CD8-positive, alpha-beta memory T cell (primary cell): ENCODE measurements at regions not wholly inside any gene's neighbourhood (a gene's known extent, or its start where the extent isn't known, plus 50 kb on each side); places are given as distances from the start of the nearest gene placed in this dataset.

Experiments
- CTCF ChIA-PET: fragments of 350-600 bp; sonication (Branson Sonifier 250); formaldehyde crosslinking; loops from one replicate; lab custom pipeline; 2021; ENCODE audit warnings: antibody characterized with exemption; lab: Charles Lee
- POLR2A ChIA-PET: fragments of 350-600 bp; sonication (Branson Sonifier 250); formaldehyde crosslinking; loops from one replicate; lab custom pipeline; 2021; ENCODE audit warnings: antibody characterized with exemption; lab: Charles Lee
- DNase-seq, 5 donors: peaks; one replicate each; pipeline versions ENCODE4 v3.0.0 to v3.0.0-alpha.2; 2020 to 2022; ENCODE audit warnings: mixed read lengths in 1 of 5
- H3K27ac ChIP-seq: one replicate; pipeline ENCODE4 v1.7.0; 2013; ENCODE audit warnings: low read depth, mild to moderate bottlenecking, low read length, moderate library complexity
- H3K27me3 ChIP-seq: 2 replicates; pipeline ENCODE4 v1.7.0; 2013; ENCODE audit warnings: low read length, mild to moderate bottlenecking; ENCODE audit not compliant: insufficient read depth, poor library complexity, severe bottlenecking
- H3K36me3 ChIP-seq: 2 replicates; pipeline ENCODE4 v1.7.0; 2013; ENCODE audit warnings: mild to moderate bottlenecking, low read length, moderate library complexity; ENCODE audit not compliant: insufficient read depth
- H3K4me1 ChIP-seq: 2 replicates; pipeline ENCODE4 v1.7.0; 2013; ENCODE audit warnings: mild to moderate bottlenecking, low read length, moderate library complexity; ENCODE audit not compliant: insufficient read depth
- H3K4me3 ChIP-seq: 2 replicates; pipeline ENCODE4 v1.7.0; 2013; ENCODE audit warnings: mild to moderate bottlenecking, low read length
- H3K9me3 ChIP-seq: 2 replicates; pipeline ENCODE4 v1.7.0; 2013; ENCODE audit warnings: mild to moderate bottlenecking, low read length
- H3K27ac Mint-ChIP-seq, 8 donors: one replicate each; pipeline ENCODE4 v1.8.0; 2020 to 2021; ENCODE audit warnings: mixed read lengths in 8 of 8, mild to moderate bottlenecking in 6 of 8, inconsistent platforms in 3 of 8, moderate library complexity in 3 of 8
- H3K27me3 Mint-ChIP-seq, 2 donors: one replicate each; pipeline ENCODE4 v1.8.0; 2020 to 2021; ENCODE audit warnings: mixed read lengths in 2 of 2, mild to moderate bottlenecking in 1 of 2, moderate library complexity in 1 of 2
- H3K36me3 Mint-ChIP-seq, 3 donors: one replicate each; pipeline ENCODE4 v1.8.0; 2020 to 2021; ENCODE audit warnings: mixed read lengths in 3 of 3, inconsistent platforms in 1 of 3, mild to moderate bottlenecking in 1 of 3
- H3K4me1 Mint-ChIP-seq, 3 donors: one replicate each; pipeline ENCODE4 v1.8.0; 2020 to 2021; ENCODE audit warnings: mixed read lengths in 3 of 3, inconsistent platforms in 1 of 3, mild to moderate bottlenecking in 1 of 3
- H3K4me3 Mint-ChIP-seq, 7 donors: one replicate each; pipeline ENCODE4 v1.8.0; 2020 to 2021; ENCODE audit warnings: mixed read lengths in 7 of 7, mild to moderate bottlenecking in 6 of 7, moderate library complexity in 4 of 7, inconsistent platforms in 2 of 7
- H3K9me3 Mint-ChIP-seq, 5 donors: one replicate each; pipeline ENCODE4 v1.8.0; 2020 to 2022; ENCODE audit warnings: mixed read lengths in 5 of 5, mild to moderate bottlenecking in 3 of 5, moderate library complexity in 2 of 5, inconsistent platforms in 1 of 5

DNA sequence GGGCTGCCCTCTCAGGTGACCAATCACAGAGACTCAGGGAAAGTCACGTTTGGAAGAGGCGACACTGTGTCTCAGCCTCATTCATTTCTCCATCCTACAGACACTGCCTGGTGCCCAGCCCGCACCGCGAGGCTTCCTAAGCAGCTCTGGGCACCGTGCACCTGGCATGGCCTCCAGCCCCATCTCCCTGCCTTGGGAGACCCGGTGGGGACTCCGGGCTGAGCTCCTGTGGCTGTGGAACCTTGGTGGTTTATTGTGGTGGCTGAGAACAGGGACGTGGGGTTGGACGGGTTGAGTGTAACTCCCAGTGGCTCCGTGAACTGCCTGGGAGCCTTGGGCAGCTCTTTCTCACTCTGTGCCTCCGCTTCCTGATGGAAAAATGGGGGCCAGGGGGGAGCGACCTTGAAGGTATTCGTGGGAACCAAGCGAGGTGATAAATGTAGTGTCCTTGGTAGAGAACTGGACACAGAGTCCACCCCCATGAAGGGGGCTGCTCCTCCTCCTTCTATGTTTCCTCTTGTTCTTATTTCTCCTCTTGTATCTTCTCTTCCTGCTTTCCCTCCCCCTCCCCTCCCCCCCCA is 215.4 kb downstream of the SEC14L1 start:
- POLR2A ChIA-PET = no interaction called here
- no peak overlapping the region for H3K27ac ChIP-seq
- no peaks in the 10 kb centered on the region for H3K27me3 ChIP-seq
- peak in 2 of 5 donors; percentile 36 to 49 for DNase-seq
- peak overlapping the region in 3 of 7 donors; percentile 37 to 64 (median 40) for H3K4me3 Mint-ChIP-seq
- H3K4me1 ChIP-seq = peaks cover 7% of the 10 kb centered on the region
- CTCF ChIA-PET = no interaction called here
- peaks cover 0 to 17% of the 10 kb centered on the region in 2 donors for H3K27me3 Mint-ChIP-seq
- H3K36me3 ChIP-seq = no peaks in the 10 kb centered on the region
- H3K4me3 ChIP-seq = no peak overlapping the region
- H3K4me1 Mint-ChIP-seq = peaks cover 13 to 16% (median 14%) of the 10 kb centered on the region in 3 donors
- no peaks in the 10 kb centered on the region for H3K36me3 Mint-ChIP-seq
- H3K27ac Mint-ChIP-seq = no peak overlapping the region
- H3K9me3 ChIP-seq = no peaks in the 10 kb centered on the region
- H3K9me3 Mint-ChIP-seq = peaks cover 0 to 3% (median 0%) of the 10 kb centered on the region in 5 donors

DNA sequence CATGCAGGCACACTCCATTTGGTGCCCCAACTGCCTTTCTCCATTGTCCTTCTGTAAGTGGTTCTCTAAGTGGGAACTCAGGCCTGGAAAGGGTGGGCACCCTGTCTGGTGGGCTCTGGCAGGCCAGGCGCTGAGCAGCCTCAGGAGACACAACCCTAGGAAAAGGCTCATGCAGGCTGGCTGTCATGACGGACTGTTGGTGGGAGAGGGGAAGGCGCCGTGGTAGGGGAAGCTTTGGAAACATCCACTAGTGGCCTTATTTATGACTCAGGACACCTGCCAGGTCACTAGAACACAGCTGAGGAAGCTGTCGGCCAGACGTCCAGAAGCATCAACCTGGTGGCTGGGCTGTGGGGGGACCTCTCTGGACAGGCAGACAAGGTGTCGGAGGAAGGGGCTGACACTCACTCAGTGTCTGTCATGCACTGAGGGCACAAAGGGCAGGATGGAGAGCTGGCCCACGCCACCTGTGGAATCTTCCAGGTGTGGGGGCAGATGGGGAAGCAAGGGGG is 216.0 kb downstream of the SEC14L1 start:
- peak overlapping the region in 5 of 7 donors; percentile 48 to 68 (median 59) for H3K4me3 Mint-ChIP-seq
- Histone ChIP-seq H3K4me1 (peaks cover 2% of the 10 kb centered on the region), H3K27ac (no peak overlapping the region), H3K9me3 (no peaks in the 10 kb centered on the region), H3K36me3 (no peaks in the 10 kb centered on the region), H3K27me3 (no peaks in the 10 kb centered on the region), H3K4me3 (no peak overlapping the region)
- H3K27ac Mint-ChIP-seq = peak overlapping the region in 3 of 8 donors; percentile 30 to 72 (median 38)
- H3K4me1 Mint-ChIP-seq = peaks cover 12 to 16% (median 14%) of the 10 kb centered on the region in 3 donors
- ChIA-PET CTCF (interaction anchor here (0.9 to 1.6 kb wide), 3 partner anchors 8 to 10 kb away, joined by 3 to 5 read pairs (median 3); no protein-coding TSS in a partner anchor), POLR2A (no interaction called here)
- peaks cover 0 to 17% of the 10 kb centered on the region in 2 donors for H3K27me3 Mint-ChIP-seq
- H3K9me3 Mint-ChIP-seq = peaks cover 0 to 3% (median 0%) of the 10 kb centered on the region in 5 donors
- peak in 1 of 5 donors; percentile 47 for DNase-seq
- no peaks in the 10 kb centered on the region for H3K36me3 Mint-ChIP-seq

DNA sequence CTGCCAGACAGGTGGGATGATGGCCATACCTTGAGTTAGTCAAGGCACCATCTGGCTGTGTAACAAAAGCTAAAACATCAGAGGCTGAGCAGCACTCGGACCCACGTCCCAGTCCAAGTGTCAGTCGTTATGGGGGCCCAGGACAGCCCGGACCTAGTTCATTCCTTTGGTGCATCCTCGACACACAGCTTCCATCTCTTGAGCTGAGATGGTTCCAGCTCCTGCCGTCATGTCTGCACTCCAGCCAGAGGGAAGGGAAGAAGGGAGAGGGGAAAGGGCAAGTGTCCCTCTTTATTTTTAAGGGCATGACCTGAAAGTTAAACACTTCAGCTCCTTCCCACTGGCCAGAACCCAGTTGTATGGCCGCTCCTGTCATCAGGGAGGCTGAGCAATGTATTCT is 218.0 kb downstream of the SEC14L1 start:
- H3K4me3 ChIP-seq = no peak overlapping the region
- H3K27ac ChIP-seq = no peak overlapping the region
- no peaks in the 10 kb centered on the region for H3K27me3 ChIP-seq
- Mint-ChIP-seq H3K4me3 (peak overlapping the region in 1 of 7 donors; percentile 9), H3K4me1 (peaks cover 15 to 25% (median 18%) of the 10 kb centered on the region in 3 donors), H3K36me3 (no peaks in the 10 kb centered on the region), H3K9me3 (peaks cover 0 to 3% (median 0%) of the 10 kb centered on the region in 5 donors), H3K27me3 (peaks cover 0 to 17% of the 10 kb centered on the region in 2 donors), H3K27ac (peak overlapping the region in 1 of 8 donors; percentile 61)
- no peaks in the 10 kb centered on the region for H3K9me3 ChIP-seq
- DNase-seq = no peak
- POLR2A ChIA-PET = no interaction called here
- no peaks in the 10 kb centered on the region for H3K36me3 ChIP-seq
- CTCF ChIA-PET = interaction anchor here (1.1 to 1.9 kb wide), 6 partner anchors 11 to 136 kb away, joined by 3 to 5 read pairs (median 3); no protein-coding TSS in a partner anchor
- H3K4me1 ChIP-seq = peaks cover 19% of the 10 kb centered on the region

DNA sequence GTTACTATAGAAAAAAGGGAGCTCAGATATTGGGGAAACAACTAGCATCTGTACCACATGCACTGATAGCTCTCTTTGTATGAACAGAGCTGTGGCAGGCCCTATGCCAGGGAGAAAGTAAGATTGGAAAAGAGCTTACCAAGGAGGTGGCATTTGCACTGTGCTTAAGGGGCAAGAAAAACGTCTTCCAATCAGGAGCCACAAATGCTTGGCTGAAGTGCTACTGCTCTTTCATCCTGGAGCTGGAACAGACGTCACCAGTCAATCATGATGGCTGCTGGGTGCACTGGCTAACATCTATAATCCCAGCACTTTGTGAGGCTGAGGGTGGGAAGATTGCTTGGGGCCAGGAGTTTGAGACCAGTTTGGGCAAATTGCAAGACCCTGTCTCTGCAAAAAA is 218.5 kb downstream of the SEC14L1 start:
- Histone ChIP-seq H3K4me3 (no peak overlapping the region), H3K27me3 (no peaks in the 10 kb centered on the region), H3K4me1 (peaks cover 23% of the 10 kb centered on the region), H3K9me3 (no peaks in the 10 kb centered on the region), H3K36me3 (no peaks in the 10 kb centered on the region), H3K27ac (no peak overlapping the region)
- DNase-seq = no peak
- peak overlapping the region in 2 of 8 donors; percentile 33 to 61 for H3K27ac Mint-ChIP-seq
- H3K27me3 Mint-ChIP-seq = peaks cover 0 to 17% of the 10 kb centered on the region in 2 donors
- no peaks in the 10 kb centered on the region for H3K36me3 Mint-ChIP-seq
- peaks cover 0 to 3% (median 0%) of the 10 kb centered on the region in 5 donors for H3K9me3 Mint-ChIP-seq
- ChIA-PET CTCF (interaction anchor here (0.9 to 1.9 kb wide), 7 partner anchors 10 to 135 kb away, joined by 3 to 5 read pairs (median 3); no protein-coding TSS in a partner anchor), POLR2A (no interaction called here)
- H3K4me1 Mint-ChIP-seq = peaks cover 20 to 29% (median 23%) of the 10 kb centered on the region in 3 donors
- H3K4me3 Mint-ChIP-seq = peak overlapping the region in 1 of 7 donors; percentile 9

GRCh38 chr17:77361986-77362620 is 221.3 kb downstream of the SEC14L1 start:
- H3K9me3 ChIP-seq = no peaks in the 10 kb centered on the region
- H3K27ac Mint-ChIP-seq = no peak overlapping the region
- no peaks in the 10 kb centered on the region for H3K36me3 Mint-ChIP-seq
- H3K4me1 ChIP-seq = peaks cover 52% of the 10 kb centered on the region
- no peak overlapping the region for H3K27ac ChIP-seq
- no peak overlapping the region for H3K4me3 ChIP-seq
- H3K27me3 ChIP-seq = no peaks in the 10 kb centered on the region
- peaks cover 0 to 2% (median 0%) of the 10 kb centered on the region in 5 donors for H3K9me3 Mint-ChIP-seq
- no peaks in the 10 kb centered on the region for H3K36me3 ChIP-seq
- H3K4me3 Mint-ChIP-seq = no peak overlapping the region
- POLR2A ChIA-PET = interaction anchor here (1.2 kb wide), 1 partner anchor 12 kb away, joined by 3 read pairs; no protein-coding TSS in a partner anchor
- peaks cover 0 to 7% of the 10 kb centered on the region in 2 donors for H3K27me3 Mint-ChIP-seq
- H3K4me1 Mint-ChIP-seq = peaks cover 36 to 52% (median 37%) of the 10 kb centered on the region in 3 donors
- CTCF ChIA-PET = interaction anchor here (1.4 to 1.7 kb wide), 4 partner anchors 27 to 67 kb away, joined by 3 to 4 read pairs (median 4); no protein-coding TSS in a partner anchor
- peak in 1 of 5 donors; percentile 42 for DNase-seq

- POLR2A ChIA-PET = interaction anchor here (1.1 kb wide), 1 partner anchor 21 kb away, joined by 4 read pairs; no protein-coding TSS in a partner anchor
- H3K4me3 ChIP-seq = peak overlapping the region; percentile 27
- no peaks in the 10 kb centered on the region for H3K27me3 ChIP-seq
- peak overlapping the region in 6 of 8 donors; percentile 23 to 61 (median 54) for H3K27ac Mint-ChIP-seq
- H3K27ac ChIP-seq = no peak overlapping the region
- H3K9me3 Mint-ChIP-seq = no peaks in the 10 kb centered on the region
- peaks cover 58% of the 10 kb centered on the region for H3K4me1 ChIP-seq
- H3K4me3 Mint-ChIP-seq = peak overlapping the region in 6 of 7 donors; percentile 56 to 78 (median 70)
- no peaks in the 10 kb centered on the region for H3K27me3 Mint-ChIP-seq
- CTCF ChIA-PET = no interaction called here
- peak in 3 of 5 donors; percentile 26 to 60 (median 54) for DNase-seq
- no peaks in the 10 kb centered on the region for H3K36me3 Mint-ChIP-seq
- H3K9me3 ChIP-seq = no peaks in the 10 kb centered on the region
- H3K36me3 ChIP-seq = no peaks in the 10 kb centered on the region
- peaks cover 36 to 50% (median 37%) of the 10 kb centered on the region in 3 donors for H3K4me1 Mint-ChIP-seq
Observed at GRCh38 chr17:77363821-77364361, 223.1 kb downstream of the SEC14L1 start.

- POLR2A ChIA-PET = interaction anchor here (1.1 kb wide), 1 partner anchor 22 kb away, joined by 4 read pairs; no protein-coding TSS in a partner anchor
- H3K4me1 Mint-ChIP-seq = peaks cover 38 to 54% (median 41%) of the 10 kb centered on the region in 3 donors
- CTCF ChIA-PET = no interaction called here
- Histone ChIP-seq H3K4me3 (peak overlapping the region; percentile 27), H3K27ac (no peak overlapping the region), H3K4me1 (peaks cover 63% of the 10 kb centered on the region), H3K36me3 (no peaks in the 10 kb centered on the region), H3K27me3 (no peaks in the 10 kb centered on the region), H3K9me3 (no peaks in the 10 kb centered on the region)
- peak overlapping the region in 1 of 8 donors; percentile 53 for H3K27ac Mint-ChIP-seq
- no peaks in the 10 kb centered on the region for H3K9me3 Mint-ChIP-seq
- H3K4me3 Mint-ChIP-seq = peak overlapping the region in 6 of 7 donors; percentile 56 to 78 (median 70)
- H3K27me3 Mint-ChIP-seq = no peaks in the 10 kb centered on the region
- H3K36me3 Mint-ChIP-seq = no peaks in the 10 kb centered on the region
- peak in 1 of 5 donors; percentile 30 for DNase-seq
Observed at GRCh38 chr17:77364381-77364911, 223.7 kb downstream of the SEC14L1 start.
